A549 (cell line): ENCODE measurements at regions not wholly inside any gene's neighbourhood (a gene's known extent, or its start where the extent isn't known, plus 50 kb on each side); places are given as distances from the start of the nearest gene placed in this dataset.
"Not testable (repeated sequence)": the region's sequence is repeated elsewhere in the genome, so short reads cannot be mapped to it uniquely, and the experiment has no call there.

Experiments used
- CEBPB ChIP-seq, 2 experiments: fragments of >200 bp in 1 of 2; sonication (Bioruptor Twin) in 1 of 2; formaldehyde crosslinking in 1 of 2; IDR thresholded peaks; 2 replicates each; pipeline ENCODE4 v1.6.1; 2012 to 2016
- CTCF ChIP-seq: fragments of >200 bp; sonication (Bioruptor Twin); formaldehyde crosslinking; IDR thresholded peaks from 3 replicates; pipeline ENCODE4 v1.5.1; 2016
- EHF ChIP-seq: fragments of 250-450 bp; sonication (Bioruptor Pico); IDR thresholded peaks from 2 replicates; pipeline ENCODE4 v1.5.0; 2020; ENCODE audit warnings: mild to moderate bottlenecking
- EP300 ChIP-seq, 2 experiments: fragments of >200 bp; sonication (Bioruptor Twin); formaldehyde crosslinking; IDR thresholded peaks; 2 replicates in 1 of 2; 3 replicates in 1 of 2; pipeline ENCODE4 v1.6.1; 2016 to 2017
- HOXB13 ChIP-seq: fragments of 250-450 bp; sonication (Bioruptor Pico); IDR thresholded peaks from 2 replicates; pipeline ENCODE4 v1.5.0; 2020; ENCODE audit warnings: low read depth, mild to moderate bottlenecking, moderate library complexity
- MAFK ChIP-seq: fragments of 450-650 bp; IDR thresholded peaks from 2 replicates; pipeline ENCODE4 v1.6.1; 2014; ENCODE audit not compliant: partially characterized antibody
- MYC ChIP-seq: IDR thresholded peaks from 2 replicates; pipeline ENCODE4 v1.6.1; 2012; ENCODE audit warnings: mild to moderate bottlenecking, inconsistent platforms, low read length, improper control_type of control experiment, borderline replicate concordance
- POLR2A ChIP-seq: IDR thresholded peaks from 2 replicates; pipeline ENCODE4 v1.6.1; 2012; ENCODE audit warnings: mild to moderate bottlenecking, low read length
- RAD21 ChIP-seq, 2 experiments: fragments of >200 bp in 1 of 2; sonication (Bioruptor Twin) in 1 of 2; formaldehyde crosslinking in 1 of 2; IDR thresholded peaks in 1 of 2; conservative IDR thresholded peaks in 1 of 2; 2 replicates in 1 of 2; 3 replicates in 1 of 2; pipeline ENCODE4 v1.6.1; 2012 to 2018; ENCODE audit warnings: inconsistent platforms in 1 of 2
- SMC3 ChIP-seq: fragments of >200 bp; sonication (Bioruptor Twin); formaldehyde crosslinking; IDR thresholded peaks from 3 replicates; pipeline ENCODE4 v1.6.1; 2018; ENCODE audit warnings: inconsistent platforms

GRCh38 chr6:3916749-3917148 is 67.6 kb downstream of the FAM50B start:
- not testable (repeated sequence) for TF ChIP-seq RAD21 (conservative IDR thresholded peaks at IDR 0.05 in 1 of 2, IDR thresholded peaks at IDR 0.05 in 1 of 2); CTCF; POLR2A; MAFK; CEBPB (IDR thresholded peaks at IDR 0.05); HOXB13; SMC3; MYC; EP300 (IDR thresholded peaks at IDR 0.05); EHF
